NCI-H2171 (cell line): ENCODE measurements at regions not wholly inside any gene's neighbourhood (a gene's known extent, or its start where the extent isn't known, plus 50 kb on each side); places are given as distances from the start of the nearest gene placed in this dataset.

Source experiments
- DNase-seq: peaks from one replicate; lab custom pipeline; 2025; lab: John Stamatoyannopoulos, UW

DNA sequence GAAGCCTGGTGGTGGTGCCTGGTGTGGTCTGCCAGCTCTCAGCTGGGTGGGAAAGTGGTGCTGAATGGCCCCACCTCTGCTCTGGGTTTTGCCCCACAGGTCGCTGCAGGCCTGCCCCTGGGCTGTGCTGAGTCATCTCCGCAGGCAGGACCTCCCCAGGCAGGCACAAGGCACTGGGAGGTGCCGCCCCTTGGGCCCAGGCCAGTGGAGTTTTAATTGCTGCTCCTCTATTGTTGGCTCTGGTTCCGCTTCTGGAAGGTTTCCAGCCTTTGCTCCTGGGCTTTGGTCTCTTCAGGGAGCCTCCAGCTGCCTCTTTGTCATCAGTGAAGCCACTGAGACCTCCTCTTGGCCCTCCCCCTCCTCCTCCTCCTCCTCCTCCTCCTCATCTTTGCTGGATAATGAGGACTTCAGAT lies 180.3 kb upstream of the GRB10 start:
- DNase-seq, result no peak

DNA sequence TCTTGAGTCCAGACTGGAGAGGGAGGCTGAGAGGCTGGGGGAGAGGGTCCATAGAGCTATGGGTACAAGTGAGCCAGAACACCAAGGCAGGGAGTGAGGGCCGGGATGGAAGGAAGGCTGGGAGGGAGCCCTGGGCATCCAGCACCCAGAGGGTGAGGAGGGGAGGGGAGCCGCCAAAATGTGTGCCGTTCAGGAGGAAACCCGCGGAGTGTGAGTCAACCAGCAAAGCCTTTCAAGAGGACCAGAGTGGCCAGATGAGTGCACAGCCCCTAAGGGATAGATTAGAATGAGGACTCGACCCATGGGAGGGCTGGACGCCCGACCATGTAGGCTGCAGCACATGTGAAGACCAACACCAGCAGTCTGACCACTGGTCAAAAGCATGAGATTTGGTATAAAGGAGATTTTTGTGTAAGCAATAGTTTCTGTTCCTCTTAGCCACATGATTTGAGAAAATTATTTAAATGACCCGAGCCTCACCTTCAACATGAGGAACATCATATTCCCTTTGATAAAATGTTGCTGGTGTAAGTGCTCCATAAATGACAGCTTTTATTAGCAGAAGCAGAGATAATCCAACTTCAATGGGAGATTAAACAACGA lies 179.7 kb upstream of the GRB10 start:
- DNase-seq, result no peak

DNA sequence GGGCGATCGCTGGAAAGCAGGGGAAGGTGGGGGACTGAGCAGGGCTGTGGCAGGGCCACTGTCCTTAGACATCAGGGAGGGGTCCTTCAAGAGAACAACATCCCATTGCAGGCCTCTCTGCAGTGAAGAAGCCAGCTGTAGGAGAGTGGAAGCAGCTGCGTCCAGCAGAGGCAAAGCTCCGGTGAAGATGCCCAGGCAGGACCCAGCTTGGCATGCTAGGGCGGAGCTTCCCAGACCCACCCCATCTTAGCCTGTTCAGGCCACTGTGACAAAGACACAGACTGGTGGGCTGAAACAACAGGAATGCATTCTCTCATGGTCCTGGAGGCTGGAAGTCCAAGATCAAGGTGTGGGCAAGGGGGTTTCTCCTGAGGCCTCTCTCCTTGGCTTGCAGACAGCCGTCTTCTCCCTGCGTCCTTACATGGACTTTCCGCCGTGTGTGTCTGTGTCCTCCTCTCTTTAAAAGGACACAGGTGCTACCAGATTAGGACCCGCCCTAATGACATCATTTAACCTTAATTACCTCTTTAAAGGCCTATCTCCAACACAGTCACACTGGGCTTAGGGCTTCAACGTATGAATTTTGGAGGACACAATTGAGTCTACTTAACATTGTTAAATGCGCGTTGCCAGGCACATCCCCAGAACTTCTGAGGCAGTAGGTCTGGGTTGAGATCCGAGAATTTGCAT lies 178.1 kb upstream of the GRB10 start:
- no peak for DNase-seq

DNA sequence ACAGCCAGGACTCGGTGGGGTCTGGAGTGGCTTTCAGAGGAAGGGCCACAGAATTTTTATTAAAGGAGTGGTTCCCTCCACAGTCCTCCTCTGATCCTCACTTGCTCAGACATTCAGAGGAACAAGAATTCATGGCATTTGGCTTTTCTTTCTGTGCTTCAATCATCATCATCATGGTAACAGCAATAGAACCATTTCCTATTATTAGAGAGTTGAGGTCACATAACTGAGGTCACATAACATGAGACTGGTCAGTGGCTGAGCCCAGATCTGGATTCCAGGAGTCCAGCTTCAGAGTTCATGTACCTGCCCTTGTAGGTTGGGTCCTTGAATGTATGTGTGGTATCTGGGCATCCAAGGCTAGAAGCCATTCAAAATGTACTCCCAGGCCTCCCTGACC lies 177.3 kb upstream of the GRB10 start:
- no peak for DNase-seq

DNA sequence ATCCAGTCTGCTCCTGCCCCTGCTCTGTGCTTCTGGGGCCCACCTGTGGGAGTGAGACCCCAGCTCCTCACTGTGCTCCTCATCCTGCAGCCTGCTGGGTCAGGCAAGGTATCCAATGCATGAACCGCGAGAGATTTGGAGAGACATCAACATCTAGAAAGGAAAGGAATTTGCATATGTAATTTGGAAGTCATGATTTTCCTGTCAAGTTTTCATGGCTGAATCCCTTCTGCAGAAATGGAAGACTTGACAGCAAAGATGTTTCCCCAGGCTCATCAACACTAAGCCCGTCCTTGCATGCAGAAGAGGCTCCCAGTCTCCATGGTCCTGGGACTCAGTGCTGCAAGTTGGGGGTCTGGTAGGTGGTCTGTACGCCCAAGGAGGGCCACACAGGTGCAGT lies 176.9 kb upstream of the GRB10 start:
- DNase-seq, result no peak

DNA sequence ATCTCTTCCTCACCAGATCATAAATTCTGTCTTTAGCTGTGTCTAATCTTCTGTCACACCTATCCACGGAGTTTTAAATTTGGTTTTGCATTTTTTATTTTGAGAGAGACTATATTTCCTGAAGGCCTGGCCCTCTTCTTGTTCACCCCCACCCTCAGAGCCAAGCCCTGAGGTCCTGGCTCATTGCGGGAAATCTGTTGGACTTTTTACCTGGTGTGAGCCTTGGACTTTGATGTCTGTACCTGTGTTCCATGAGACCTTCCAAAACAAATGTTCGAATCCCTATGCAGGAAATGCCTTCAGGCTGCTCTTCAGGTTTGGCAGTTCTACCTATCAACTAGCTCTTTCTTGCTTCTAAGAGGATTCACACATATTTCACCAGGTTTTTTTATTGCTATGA lies 175.2 kb upstream of the GRB10 start:
- DNase-seq, result no peak

DNA sequence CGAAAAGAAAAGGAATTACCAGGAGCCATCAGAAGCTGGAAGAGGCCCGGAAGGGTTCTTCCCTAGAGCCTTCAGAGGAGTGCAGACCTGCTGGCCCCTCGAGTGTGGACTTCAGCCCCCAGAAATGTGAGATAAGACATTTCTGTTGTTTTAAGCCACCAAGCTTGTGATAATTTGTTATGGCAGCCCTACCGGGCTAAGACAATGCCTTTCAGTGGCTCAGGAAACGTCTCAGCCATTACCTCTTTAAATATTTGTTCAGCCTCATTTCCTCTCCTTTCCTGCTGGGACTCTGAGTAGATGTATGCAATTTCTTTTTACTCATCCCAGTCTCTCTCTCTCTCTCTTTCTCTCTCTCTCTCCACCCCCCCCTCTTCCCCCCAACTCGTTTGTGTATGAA lies 174.7 kb upstream of the GRB10 start:
- no peak for DNase-seq

DNA sequence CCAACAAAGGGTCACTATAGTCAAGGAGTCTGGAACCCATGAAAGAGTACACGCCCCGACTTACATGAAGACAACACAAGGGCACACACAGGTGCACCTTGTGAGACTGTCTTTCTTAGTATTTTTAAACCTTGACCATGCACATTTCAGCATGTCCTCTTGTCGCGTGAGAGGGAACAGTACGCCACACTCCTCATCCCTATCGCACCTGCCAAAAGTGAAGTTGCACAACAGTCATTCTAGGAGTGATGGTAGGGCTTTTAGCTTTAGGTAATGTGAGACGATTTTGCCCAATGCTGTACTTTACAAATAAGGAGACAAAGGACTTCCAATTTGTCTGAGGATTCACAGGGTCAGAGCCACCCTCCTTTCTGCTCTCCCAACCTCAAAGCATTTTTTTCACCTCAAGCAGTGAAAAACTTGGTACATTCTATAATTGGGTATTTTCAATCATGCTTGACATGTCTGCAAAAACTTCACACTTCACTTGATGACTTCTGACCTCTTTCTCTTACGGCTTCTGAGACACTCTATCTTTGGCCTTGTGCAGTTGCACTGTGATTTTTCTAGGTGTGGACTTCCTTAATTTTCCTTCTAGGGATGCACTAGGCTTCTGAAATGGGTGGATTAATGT lies 173.9 kb upstream of the GRB10 start:
- DNase-seq, result no peak

DNA sequence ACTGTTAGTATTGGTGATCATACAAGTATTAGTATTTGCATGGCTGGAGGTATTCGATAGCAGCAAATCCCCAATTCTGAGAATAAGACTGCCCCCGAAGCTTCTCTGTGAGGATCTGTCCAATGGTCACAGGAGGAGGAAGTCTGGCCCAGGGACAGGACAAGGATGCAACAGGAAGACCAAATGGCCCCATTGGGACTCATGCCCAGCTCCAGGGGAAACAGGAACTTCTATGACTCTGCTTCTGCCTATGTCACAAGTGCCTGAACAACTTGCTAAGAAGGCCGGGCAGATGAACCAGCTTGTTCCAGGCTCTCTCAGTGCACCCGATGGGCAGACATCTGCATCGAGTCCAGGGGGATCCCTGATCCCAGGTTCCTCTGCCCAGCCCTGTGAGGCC lies 172.0 kb upstream of the GRB10 start:
- DNase-seq, result no peak

DNA sequence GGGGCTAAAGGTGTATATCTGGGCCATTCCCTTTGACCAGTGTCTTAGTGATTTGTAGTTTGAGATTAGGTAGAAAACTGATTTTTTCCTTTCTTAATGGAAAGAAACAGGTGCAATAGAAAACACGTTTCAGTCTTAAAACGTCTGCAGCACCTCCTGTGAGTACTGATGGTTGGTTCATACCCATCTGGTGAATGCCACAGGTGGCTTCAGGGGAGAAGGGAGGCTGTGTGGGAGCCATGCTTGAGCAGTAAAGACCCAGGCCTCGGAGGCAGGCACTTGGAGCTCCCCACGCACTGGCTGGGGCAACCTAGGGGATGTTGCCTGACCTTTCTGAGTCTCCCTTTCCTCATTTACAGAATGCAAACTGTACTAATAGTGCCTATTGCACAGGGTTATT lies 171.5 kb upstream of the GRB10 start:
- no peak for DNase-seq

DNA sequence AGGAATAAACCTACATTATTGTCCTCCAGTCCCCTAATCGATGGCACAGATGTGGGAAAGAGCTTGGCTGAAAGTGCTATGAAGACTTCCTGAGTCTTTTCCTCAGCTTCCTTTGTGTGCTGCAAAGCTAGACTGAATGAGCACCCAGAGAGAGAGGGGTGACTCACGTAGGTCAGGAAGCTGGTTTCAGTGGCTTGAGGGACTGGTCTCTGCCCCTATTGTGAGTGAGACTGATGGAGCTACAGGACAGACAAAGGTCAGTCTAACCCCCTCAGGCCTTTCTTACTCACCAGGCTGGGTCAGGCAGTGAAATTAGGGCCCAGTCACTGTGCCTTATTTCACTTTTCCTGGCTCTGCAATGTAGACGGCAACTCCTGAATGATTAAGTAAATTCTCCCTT lies 171.1 kb upstream of the GRB10 start:
- DNase-seq, result no peak

DNA sequence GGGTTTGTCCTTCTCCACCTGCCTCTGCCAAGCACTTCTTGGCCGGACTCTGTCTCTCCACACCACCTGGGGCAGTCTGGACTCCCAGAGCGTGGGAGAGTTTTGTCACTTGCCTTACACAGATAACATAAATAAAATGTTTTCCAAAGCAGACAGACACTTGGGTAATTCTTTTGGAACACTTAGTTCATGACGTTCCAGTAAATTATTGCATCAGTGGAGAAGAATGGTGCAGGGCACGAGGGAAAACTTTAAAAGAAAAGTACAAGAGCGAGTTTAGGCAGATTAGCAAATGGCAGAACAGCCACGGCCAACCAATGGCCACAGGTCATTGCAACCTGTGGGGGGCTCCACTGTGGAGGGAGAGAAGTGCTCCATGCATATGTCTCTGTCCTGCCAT lies 170.6 kb upstream of the GRB10 start:
- DNase-seq, result no peak

DNA sequence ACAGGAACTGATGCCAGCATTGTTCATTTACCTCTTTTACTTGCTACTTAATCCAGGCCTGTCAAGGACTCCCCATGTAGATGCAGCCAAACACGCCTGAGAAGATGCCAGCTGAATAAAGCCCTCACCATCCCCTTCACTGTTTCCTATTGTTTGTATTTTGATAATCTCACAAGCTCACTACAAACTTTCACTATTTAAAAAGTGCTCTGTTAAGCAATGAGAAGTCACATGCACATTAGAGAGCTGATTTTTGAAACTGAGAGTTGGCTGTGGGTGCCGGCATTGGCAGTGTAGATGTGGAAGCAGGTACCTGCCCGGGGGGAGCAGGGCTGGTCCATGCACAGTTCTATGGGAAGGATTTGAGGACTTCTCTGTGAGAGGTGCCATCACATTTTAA lies 169.8 kb upstream of the GRB10 start:
- DNase-seq, result no peak

DNA sequence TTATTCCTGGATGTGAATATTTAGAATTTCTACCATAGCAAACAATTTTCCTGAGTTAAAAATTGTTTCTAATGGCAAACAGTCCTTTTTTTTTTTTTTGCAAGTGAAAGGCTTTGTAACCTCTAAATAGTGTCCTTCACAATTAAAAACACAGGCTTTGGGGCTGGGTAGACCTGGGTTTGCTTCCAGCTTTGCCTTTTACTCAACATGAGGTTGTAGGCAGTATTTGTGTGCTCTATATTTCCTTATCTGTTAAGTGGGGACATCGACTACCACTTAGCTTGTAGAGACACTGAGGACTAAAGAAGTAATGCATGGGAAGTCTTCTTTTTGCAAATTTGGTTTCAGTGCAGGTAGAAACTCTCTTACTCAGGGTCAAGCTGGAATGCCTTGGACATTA lies 169.4 kb upstream of the GRB10 start:
- DNase-seq, result no peak

DNA sequence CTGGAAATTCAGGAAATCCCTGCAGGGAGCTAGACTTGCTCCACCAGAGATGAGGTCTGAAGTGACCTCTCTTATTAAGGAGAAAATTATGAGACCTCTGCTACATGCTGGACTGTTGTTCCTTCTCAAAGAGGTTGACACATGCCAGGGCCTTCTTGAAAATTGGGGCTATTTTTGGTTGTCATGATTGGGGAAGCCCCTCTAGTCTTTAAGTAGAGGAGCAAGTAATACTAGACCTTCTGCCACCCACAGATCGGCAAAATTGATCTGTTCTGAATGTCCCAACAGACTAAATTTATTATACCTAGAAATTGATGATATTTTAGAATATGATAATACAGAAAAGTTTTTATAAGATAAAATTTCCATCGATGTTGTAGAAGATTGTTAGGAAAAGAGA lies 160.8 kb upstream of the GRB10 start:
- DNase-seq, result no peak

DNA sequence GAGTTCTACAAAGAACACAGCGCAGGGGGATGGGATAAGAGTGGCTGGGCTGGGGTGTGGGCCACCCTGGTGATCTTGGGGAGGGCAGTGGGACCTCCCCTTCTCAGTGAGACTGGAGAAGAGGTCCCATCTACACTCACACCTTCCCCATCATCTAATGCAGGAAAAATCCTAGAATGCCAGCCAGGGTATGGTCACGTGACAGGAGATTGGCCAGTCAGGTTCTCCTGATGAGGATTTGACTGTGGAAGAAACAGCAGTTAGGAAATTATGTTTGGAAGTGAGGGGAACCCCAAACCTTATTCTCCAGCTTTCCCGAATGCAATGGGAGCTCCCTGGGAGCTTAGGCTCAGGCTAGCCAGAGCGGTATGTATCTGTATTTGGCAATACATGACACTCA lies 158.8 kb upstream of the GRB10 start:
- DNase-seq, result no peak

DNA sequence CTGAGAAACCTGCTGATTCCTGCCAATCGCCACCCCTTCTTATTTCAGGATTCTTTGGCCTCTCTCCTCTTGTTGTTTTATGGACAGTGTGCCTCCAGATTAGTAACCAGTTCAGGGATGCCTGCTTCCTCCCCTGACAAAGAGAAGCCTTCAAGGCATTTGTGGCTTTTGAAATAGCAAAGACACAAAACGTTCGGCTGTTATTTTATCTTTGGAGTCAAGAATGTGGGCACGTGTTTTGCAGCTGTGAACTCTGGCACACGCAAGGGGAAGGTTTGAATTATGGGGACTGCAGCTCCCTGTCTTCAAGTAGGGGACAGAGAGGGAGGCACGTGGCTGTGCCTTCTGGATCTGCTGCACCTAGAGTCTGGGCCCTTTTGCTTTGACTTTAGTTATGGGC lies 157.9 kb upstream of the GRB10 start:
- DNase-seq, result no peak

DNA sequence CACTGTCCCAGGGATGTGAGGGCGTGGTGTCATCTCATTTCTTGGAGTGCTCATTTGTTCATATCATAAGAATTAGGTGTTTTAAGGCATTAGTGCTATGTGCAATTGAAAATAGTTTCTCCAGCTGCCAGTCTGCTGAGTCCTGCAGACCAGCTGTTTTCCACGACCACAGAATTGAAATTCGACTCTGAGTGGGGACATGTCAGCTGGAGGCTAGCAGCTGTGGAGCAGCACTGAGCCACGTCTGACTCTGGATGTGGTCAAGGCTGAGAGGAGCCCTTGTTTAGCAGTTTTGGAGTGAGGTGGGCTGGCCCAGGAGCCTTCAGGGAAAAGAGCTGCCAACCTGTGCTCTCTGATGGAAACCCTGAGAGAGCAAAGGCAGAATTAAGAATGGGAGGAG lies 156.3 kb upstream of the GRB10 start:
- DNase-seq, result no peak

DNA sequence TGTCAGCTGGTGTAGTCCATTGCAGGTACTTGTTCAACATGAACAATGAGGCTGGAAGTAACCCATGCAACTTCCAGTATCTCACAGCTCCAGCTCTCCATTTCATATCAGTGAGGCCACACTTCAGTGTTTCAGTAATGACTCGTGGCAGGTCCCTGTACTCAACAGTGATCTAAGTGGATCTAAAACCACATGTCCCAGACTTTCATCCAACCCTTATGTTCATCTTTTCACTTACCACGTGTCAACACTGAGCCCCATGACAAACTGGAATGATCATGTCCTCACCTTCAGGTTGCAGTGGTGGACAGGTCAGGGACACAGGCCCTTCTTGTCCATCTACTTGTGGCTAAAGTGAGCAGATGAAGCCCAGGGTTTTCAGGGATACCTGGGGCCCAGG lies 155.0 kb upstream of the GRB10 start:
- DNase-seq, result no peak

DNA sequence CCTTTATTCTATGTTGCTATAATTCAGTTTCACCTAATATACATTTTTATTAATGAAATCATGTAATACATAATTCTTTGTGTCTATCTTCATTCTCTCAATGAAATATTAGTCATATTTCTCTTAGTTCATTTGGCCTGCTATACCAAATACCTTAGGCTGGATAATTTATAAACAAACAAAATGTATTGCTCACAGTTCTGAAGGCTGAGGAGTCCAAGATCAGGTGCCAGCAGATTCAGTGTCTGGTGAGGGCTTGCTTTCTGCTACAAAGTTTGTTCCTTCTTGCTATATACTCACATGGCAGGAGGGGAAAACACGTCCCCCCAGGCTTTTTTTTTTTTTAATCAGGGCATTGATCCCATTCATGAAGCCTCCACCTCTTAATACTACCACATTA lies 143.4 kb upstream of the GRB10 start:
- no peak for DNase-seq

DNA sequence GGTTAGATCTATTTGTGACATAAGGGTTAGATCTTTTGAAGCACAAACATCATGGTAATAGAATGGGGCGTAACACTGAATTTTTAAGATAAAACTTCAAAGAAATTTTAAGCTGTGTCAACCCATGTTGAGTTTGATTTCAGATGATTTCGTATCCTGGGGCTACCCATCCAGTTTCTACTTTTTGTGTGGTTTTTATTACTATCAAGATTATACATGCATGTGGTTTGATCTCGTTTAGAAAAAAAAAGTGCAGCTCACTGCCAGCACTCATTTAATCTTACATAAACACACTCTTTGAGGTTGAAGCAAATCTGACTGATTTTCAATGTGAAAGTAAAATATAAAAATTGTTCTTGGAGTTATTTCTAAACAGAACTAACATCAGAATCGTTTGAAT lies 140.8 kb upstream of the GRB10 start:
- no peak for DNase-seq

DNA sequence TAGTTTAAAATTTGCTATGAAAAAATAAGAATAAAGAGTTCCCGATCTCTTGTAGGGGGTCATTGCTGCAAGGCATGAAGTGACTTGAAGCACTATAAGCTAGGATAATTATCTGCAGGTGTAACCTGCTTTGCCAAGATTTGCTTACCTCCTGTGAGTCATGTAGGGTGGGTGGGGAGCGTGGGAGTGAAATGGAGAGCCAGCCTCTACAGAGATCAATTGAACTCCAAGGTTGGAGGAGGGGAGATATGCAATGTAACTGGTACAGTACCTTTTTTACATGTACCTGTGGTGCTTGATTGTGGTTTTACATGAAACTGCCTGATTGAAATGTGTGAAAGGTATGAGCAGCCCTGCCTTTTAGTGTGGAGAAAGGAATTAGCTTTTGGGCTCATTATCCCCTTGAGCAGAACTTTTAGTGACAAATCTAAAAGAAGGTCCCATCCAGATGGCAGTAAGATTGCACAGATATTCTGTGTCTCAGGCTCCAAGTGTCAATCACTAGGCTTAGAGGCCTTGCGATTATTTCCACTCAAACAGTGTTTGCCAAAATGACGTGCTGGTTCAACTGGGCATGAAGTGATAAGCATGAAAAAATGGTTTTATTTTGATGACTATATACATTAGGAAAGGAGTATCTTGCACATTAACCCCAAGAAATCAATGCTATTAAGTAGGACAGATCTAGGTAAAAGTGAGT lies 138.6 kb upstream of the GRB10 start:
- no peak for DNase-seq

DNA sequence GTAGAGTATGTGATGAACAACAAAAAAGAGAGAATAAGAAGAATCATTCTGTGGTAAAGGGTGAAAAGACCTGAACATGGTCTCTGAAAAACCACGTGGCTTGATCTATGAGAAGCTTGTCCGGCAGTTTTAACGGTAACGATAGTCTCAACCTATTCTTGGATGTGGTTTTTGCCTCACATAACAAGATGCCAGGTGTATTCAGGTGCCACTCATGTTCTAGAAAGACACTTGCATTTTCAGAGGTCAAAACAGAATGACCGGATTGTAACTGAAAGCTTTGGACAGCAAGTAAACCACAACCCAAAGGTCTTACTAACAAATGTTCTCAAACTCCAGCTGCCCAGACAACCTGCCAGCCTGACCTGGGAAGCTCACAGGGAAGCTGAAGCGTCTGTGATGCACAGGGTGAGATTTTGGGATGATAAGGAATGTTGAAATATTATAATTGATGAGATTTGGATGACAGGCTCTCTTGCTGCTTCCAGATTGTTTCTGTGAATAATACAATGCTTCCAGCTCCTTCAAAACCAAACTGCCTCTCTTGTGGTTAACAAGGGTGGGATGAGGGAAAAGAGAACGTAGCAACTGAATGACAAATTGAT lies 137.4 kb upstream of the GRB10 start:
- no peak for DNase-seq
